ENCODE measurements at regions not wholly inside any gene's neighbourhood (a gene's known extent, or its start where the extent isn't known, plus 50 kb on each side); places are given as distances from the start of the nearest gene placed in this dataset.
A peak's percentile ranks its signal among the peaks of the same experiment; 100 is the strongest.

- H3K27me3 ChIP-seq: no peaks in the 10 kb centered on the region
- intact Hi-C loops (cut with DNase I): no loop called here
- H3K4me1 ChIP-seq (replicated peaks in 1 of 2): no peaks in the 10 kb centered on the region
- no peak for DNase-seq
- no peak overlapping the region for H3K27ac ChIP-seq
- H3K9me3 ChIP-seq (replicated peaks in 1 of 3): no peaks in the 10 kb centered on the region
- H3K36me3 ChIP-seq (replicated peaks in 1 of 2): no peaks in the 10 kb centered on the region
- no peak for TF ChIP-seq POLR2A (IDR thresholded peaks at IDR 0.05)
- TF ChIP-seq CTCF (IDR thresholded peaks at IDR 0.05): no peak
- 91 to 100% (median 95%) methylated on average over 1 of the region's 1 CpG for WGBS, 4 donors
- H3K4me3 ChIP-seq: no peak overlapping the region
Observed at GRCh38 chr11:79786961-79787360, 346.1 kb upstream of the TENM4 start.

GRCh38 chr11:79783833-79784232 is 343.0 kb upstream of the TENM4 start:
- Histone ChIP-seq H3K27ac (no peak overlapping the region), H3K4me3 (no peak overlapping the region), H3K36me3 (replicated peaks in 1 of 2) (no peaks in the 10 kb centered on the region), H3K27me3 (no peaks in the 10 kb centered on the region), H3K4me1 (replicated peaks in 1 of 2) (no peaks in the 10 kb centered on the region), H3K9me3 (replicated peaks in 1 of 3) (no peaks in the 10 kb centered on the region)
- DNase-seq: no peak
- WGBS, 4 donors: 52 to 76% (median 66%) methylated on average over 4 of the region's 4 CpGs
- intact Hi-C loops (cut with DNase I): no loop called here
- TF ChIP-seq CTCF (IDR thresholded peaks at IDR 0.05): no peak
- no peak for TF ChIP-seq POLR2A (IDR thresholded peaks at IDR 0.05)

GRCh38 chr11:79768343-79768742 is 327.5 kb upstream of the TENM4 start:
- intact Hi-C loops (cut with DNase I): no loop called here
- DNase-seq: peak in 1 of 7 donors; percentile 8
- no peaks in the 10 kb centered on the region for H3K27me3 ChIP-seq
- no peak for TF ChIP-seq POLR2A (IDR thresholded peaks at IDR 0.05)
- no peak for TF ChIP-seq CTCF (IDR thresholded peaks at IDR 0.05)
- H3K9me3 ChIP-seq (replicated peaks in 1 of 3): no peaks in the 10 kb centered on the region
- H3K36me3 ChIP-seq (replicated peaks in 1 of 2): no peaks in the 10 kb centered on the region
- 0 to 42% (median 30%) methylated on average over 1 of the region's 1 CpG for WGBS, 4 donors
- no peaks in the 10 kb centered on the region for H3K4me1 ChIP-seq (replicated peaks in 1 of 2)
- H3K27ac ChIP-seq: no peak overlapping the region
- no peak overlapping the region for H3K4me3 ChIP-seq

- Histone ChIP-seq H3K9me3 (replicated peaks in 1 of 3) (no peaks in the 10 kb centered on the region), H3K4me3 (no peak overlapping the region), H3K27me3 (no peaks in the 10 kb centered on the region), H3K36me3 (replicated peaks in 1 of 2) (no peaks in the 10 kb centered on the region), H3K4me1 (replicated peaks in 1 of 2) (no peaks in the 10 kb centered on the region), H3K27ac (no peak overlapping the region)
- peak in 1 of 7 donors; percentile 4 for DNase-seq
- TF ChIP-seq CTCF (IDR thresholded peaks at IDR 0.05) (peak in 2 of 6 experiments; percentile 15 to 30), POLR2A (IDR thresholded peaks at IDR 0.05) (no peak)
- intact Hi-C loops (cut with DNase I): no loop called here
- 45 to 61% (median 55%) methylated on average over 3 of the region's 3 CpGs for WGBS, 4 donors
Observed at GRCh38 chr11:79762279-79762921, 321.6 kb upstream of the TENM4 start.

Measured in adrenal gland (tissue), 9 donors.